Mucosa of gallbladder (tissue), 1 donor: ENCODE measurements at regions not wholly inside any gene's neighbourhood (a gene's known extent, or its start where the extent isn't known, plus 50 kb on each side); places are given as distances from the start of the nearest gene placed in this dataset.
"Not testable (repeated sequence)": the region's sequence is repeated elsewhere in the genome, so short reads cannot be mapped to it uniquely, and the experiment has no call there.

Experiments
- DNase-seq: peaks from one replicate; pipeline ENCODE4 v3.0.0-alpha.2; 2020; ENCODE audit warnings: low spot score
- donor health status: DM: no; HTN: no; CAD: no.

- DNase-seq, result no peak
Observed at GRCh38 chr4:116020141-116020722, 906.8 kb upstream of the NDST4 start.

GRCh38 chr4:116018831-116019230 lies 905.4 kb upstream of the NDST4 start:
- no peak for DNase-seq

GRCh38 chr4:116016201-116016600 lies 902.8 kb upstream of the NDST4 start:
- DNase-seq, result peak; percentile 88

DNA sequence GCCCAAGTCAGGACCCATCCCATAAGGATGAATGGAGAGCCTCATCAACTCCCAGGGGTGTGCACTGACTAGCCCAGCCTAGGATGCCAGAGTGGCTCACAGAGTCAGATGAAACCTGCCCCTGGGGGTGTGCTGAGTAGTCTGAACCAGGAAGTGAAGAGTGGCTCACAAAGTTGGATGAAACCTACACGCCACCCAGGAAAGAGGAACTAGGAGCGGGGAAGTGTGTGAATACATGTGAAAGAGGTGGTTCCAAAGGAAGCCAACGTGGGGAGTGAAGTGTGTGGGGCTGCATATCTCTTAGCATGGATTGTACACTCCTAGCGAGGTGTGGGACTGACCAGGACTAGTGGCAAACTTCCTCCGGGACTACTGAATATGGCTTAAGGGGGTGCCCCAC lies 902.1 kb upstream of the NDST4 start:
- no peak for DNase-seq

- DNase-seq, result no peak
Observed at GRCh38 chr4:116015062-116015461, 901.6 kb upstream of the NDST4 start.

DNA sequence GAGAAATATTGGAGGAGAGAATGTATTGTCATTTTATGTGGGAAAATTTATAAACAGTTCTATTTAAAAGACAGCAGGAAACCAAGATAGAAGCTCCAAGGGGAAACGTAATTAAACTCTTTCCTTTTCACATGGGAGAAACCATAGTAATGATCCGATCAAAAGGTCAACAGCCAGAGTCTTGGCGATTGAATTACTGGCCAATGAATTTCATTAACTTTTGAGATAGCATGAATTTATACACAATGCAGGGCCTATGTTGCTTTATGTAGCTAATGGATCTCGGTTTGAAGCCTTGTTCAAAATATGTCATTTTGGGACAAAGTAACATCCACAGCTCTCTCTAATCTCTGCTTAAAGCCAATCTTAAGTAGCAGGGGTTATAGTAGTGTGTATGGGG lies 897.5 kb upstream of the NDST4 start:
- no peak for DNase-seq

DNA sequence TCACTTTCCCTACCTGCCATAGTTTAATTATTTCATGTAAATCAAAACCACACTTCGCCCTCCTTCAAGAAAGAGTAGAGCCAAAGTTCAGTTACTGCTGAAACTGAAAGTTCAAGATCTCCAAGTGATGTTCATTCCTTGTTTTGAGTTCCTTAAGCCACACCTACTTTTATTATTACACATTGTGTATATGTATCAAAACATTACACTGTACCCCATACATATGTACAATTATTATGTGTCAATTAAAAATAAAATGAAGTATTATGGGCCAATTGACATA lies 892.3 kb upstream of the NDST4 start:
- DNase-seq, result no peak

DNA sequence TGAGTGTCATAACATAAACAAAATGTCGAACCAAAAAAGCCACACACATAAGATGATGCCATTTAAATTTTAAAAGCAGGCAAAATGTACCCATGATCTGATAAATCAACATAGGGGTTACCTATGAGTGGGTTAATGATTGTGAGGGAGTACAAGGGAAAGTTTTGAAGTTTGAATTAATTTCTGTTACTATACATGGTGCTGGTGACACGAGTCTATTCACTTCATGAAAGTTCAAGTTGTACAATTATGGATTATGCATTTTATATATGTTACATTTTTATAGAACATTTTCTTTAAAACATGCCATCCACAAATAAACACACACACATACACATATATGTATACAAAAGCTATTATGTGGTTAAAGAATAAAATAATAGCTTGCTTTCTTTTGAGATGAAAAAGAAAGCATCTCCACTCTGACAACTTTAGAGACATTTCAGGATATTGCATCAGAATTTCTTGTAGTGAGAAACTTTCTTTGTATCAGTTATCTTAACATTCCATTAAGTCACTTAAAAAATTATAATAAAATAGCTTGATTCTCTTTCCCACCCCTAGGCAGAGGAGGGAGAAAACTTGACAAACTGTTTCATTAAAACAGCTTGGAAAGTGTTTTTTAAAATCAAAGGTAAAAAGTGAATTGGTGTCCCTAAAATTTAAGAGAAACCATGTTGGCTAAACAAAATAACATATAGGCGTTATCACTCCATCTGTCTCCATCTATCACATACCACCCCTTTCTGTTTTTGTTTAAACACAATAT lies 891.8 kb upstream of the NDST4 start:
- DNase-seq, result no peak

DNA sequence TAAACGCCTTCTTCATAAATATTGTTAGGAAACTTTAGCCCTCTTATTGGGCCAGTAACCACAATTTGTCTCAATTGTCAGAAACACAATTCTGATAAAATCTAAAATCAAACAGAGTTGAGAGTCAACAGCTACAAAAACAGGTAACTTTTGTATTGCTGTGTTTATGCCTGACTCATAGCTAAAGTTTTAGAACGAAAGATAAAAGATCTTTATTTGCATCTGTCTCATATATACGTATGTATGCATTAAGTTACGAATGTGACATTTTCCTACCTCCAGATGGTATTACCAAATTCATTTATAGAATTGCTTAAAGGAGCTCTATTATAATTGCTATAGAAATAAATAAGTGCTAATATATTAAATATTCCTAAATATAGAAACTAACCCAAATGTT lies 887.9 kb upstream of the NDST4 start:
- no peak for DNase-seq

DNA sequence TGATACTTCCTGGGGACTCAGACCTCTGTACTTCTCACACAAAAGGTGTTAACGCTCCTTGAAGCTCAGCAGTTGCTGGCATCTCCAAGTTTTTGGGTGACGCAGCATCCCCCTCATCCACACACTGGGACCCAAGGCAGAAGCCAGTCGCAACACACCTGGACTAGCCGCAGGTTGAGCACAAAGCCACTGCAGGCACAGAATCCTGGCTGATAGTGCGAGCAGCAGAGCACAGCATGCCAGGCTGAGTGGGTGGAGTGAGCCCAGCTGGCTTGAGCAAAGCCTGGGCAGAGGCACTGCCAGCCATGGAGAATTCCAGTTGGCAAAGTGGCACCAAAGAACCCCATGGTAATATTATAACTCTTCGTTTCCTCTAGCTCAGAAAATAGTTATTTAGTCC lies 873.2 kb upstream of the NDST4 start:
- DNase-seq, result no peak

GRCh38 chr4:115975421-115976001 lies 862.1 kb upstream of the NDST4 start:
- DNase-seq, result not testable (repeated sequence)

GRCh38 chr4:115973768-115974167 lies 860.3 kb upstream of the NDST4 start:
- no peak for DNase-seq

DNA sequence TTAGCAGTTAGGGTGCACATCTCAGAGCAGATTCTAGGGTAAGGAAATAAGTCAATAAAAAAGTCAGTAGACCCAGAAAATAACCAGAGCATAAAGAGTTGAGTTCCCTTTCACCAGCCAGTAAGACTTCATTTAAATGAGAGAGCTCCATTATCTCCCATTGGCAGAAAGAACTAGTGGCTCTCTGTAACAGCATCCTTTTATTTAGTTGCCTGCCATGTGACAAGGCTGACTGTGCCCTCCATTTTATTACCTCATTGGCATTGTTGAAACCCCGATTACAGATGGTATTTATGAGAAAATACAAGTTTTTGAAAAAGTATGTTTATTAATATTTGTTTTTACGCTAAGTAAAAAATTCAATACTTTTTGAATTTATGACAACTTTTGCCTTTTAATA lies 859.5 kb upstream of the NDST4 start:
- no peak for DNase-seq

- no peak for DNase-seq
Observed at GRCh38 chr4:115970859-115971258, 857.4 kb upstream of the NDST4 start.

- DNase-seq, result no peak
Observed at GRCh38 chr4:115969756-115970155, 856.3 kb upstream of the NDST4 start.

DNA sequence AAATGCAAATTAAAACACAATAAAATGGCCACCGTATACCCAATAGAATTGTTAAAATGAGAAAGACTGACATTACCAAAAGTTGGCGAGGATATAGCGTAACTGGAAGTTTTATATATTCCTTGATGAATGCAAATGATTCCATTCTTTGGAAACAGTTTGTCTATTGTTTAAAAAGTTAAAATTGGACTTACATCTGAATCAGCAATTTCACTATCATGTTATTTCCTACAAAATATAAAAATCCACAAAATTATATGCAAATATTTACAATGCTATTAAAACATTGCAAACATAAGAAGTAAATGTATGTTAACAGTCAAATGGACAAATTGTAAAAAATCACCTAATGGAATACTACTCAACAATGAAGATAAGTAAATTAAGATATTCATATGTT lies 852.2 kb upstream of the NDST4 start:
- no peak for DNase-seq

DNA sequence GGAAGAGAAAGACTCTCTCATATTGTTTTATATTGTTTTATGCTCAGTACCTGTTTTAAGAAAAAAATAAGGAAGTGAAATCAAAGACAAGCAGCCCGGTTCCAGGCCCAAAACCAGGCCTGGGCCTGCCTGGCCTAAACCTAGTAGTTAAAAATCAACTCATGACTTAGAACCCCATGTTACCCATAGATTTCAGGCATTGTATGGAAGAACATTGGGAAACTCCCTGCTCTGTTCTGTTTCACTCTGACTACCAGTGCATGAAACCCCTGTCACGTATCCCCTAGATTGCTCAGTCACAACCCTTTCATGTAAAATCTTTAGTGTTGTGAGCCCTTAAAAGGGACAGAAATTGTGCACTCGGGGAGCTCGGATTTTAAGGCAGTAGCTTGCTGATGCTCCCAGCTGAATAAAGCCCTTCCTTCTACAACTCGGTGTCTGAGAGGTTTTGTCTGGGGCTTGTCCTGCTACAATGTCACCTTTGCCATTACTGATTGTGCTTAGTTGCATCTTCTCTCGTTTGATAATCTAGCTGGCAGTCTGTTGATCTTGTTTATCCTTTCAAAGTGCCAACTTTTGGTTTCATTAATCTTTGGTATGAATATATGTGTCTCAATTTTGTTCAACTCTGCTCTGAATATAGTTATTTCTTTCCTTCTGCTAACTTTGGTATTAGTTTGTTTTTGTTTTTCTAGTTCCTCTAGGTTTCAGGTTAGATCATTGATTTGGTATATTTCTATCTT lies 842.8 kb upstream of the NDST4 start:
- DNase-seq, result not testable (repeated sequence)

- DNase-seq, result no peak
Observed at GRCh38 chr4:115950806-115951205, 837.4 kb upstream of the NDST4 start.

GRCh38 chr4:115949974-115950743 lies 836.7 kb upstream of the NDST4 start:
- not testable (repeated sequence) for DNase-seq

- no peak for DNase-seq
Observed at GRCh38 chr4:115945026-115945425, 831.6 kb upstream of the NDST4 start.

DNA sequence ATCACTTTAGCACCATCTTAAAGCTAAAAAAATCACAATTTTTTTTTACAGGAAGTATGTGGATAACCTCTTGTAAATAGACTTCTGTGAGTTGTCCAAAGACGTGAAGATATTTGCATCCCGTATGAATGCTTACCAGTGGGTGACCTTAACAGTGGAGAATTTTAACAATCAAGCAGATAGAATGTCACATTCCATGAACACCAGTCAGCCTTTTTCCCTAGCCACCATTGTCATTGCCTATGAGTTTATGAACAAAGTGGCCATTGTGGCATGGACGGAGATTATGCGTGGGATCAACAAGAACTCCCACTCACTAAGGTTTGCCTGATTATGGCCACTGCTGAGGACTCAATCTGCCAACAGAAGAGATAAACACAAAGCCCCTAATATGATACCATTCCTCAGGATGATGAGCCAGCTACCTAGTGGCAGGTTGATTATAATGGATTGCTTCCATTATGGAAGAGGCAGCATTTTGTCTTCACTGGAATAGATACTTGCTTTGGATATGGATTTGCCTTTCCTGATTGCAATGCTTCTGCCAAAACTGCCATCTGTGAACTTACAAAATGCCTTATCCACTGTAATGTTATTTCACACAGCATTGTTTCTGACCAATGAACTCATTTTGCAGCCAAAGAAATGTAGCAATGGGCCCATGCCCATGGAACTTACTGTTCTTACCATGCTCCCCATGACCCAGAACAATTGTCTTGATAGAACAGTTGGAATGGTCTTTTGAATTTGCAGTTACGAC lies 830.9 kb upstream of the NDST4 start:
- DNase-seq, result no peak
